Spleen (tissue), 11 donors: ENCODE measurements at regions not wholly inside any gene's neighbourhood (a gene's known extent, or its start where the extent isn't known, plus 50 kb on each side); places are given as distances from the start of the nearest gene placed in this dataset.
A peak's percentile ranks its signal among the peaks of the same experiment; 100 is the strongest.

Source experiments
- DNase-seq: peaks from one replicate; pipeline ENCODE4 v3.0.0-alpha.2; 2020
- H3K27ac ChIP-seq, 8 donors: fragments of 200-600 bp; sonication (generic) in 7 of 8; 1 replicate in 4 of 8; 2 replicates in 4 of 8; pipeline versions ENCODE4 v1.5.0 to v1.8.0; 2016 to 2021; ENCODE audit warnings: inconsistent platforms in 4 of 8, mild to moderate bottlenecking in 4 of 8, moderate library complexity in 1 of 8
- H3K27me3 ChIP-seq, 7 donors: fragments of 200-600 bp; sonication (generic) in 6 of 7; replicated peaks in 1 of 7; 1 replicate in 4 of 7; 2 replicates in 3 of 7; pipeline versions ENCODE4 v1.5.0 to v1.8.0; 2016 to 2021; ENCODE audit warnings: inconsistent platforms in 3 of 7, mild to moderate bottlenecking in 1 of 7
- H3K36me3 ChIP-seq, 6 donors: fragments of 200-600 bp; sonication (generic) in 5 of 6; 1 replicate in 4 of 6; 2 replicates in 2 of 6; pipeline versions ENCODE4 v1.5.0 to v1.8.0; 2016 to 2021; ENCODE audit warnings: inconsistent platforms in 2 of 6
- H3K4me1 ChIP-seq, 6 donors: fragments of 200-600 bp; sonication (generic) in 5 of 6; 1 replicate in 3 of 6; 2 replicates in 3 of 6; pipeline versions ENCODE4 v1.5.0 to v1.8.0; 2016 to 2021; ENCODE audit warnings: inconsistent platforms in 3 of 6
- H3K4me3 ChIP-seq, 8 donors: fragments of 200-600 bp; sonication (generic) in 7 of 8; 1 replicate in 4 of 8; 2 replicates in 4 of 8; pipeline versions ENCODE4 v1.5.0 to v1.8.0; 2016 to 2021; ENCODE audit warnings: inconsistent platforms in 4 of 8, mild to moderate bottlenecking in 4 of 8, moderate library complexity in 2 of 8
- H3K9me3 ChIP-seq, 8 donors: fragments of 200-600 bp; sonication (generic) in 7 of 8; 1 replicate in 4 of 8; 2 replicates in 4 of 8; pipeline versions ENCODE4 v1.5.0 to v1.8.0; 2016 to 2021; ENCODE audit warnings: inconsistent platforms in 4 of 8
- CTCF ChIP-seq, 11 experiments: fragments of 200-600 bp in 7 of 11; fragments of 450-650 bp in 4 of 11; sonication (generic) in 4 of 11; IDR thresholded peaks in 8 of 11; conservative IDR thresholded peaks in 3 of 11; 1 replicate in 7 of 11; 2 replicates in 4 of 11; pipeline versions ENCODE4 v1.4.0 to v1.8.0; 2016 to 2021; ENCODE audit warnings: antibody characterized with exemption in 11 of 11, inconsistent platforms in 4 of 11, mild to moderate bottlenecking in 1 of 11
- POLR2A ChIP-seq, 3 donors: fragments of 450-650 bp; IDR thresholded peaks; one replicate each; pipeline ENCODE4 v1.5.1; 2017; ENCODE audit warnings: antibody characterized with exemption in 3 of 3, mild to moderate bottlenecking in 1 of 3
- POLR2AphosphoS5 ChIP-seq, 3 donors: sonication (generic); formaldehyde crosslinking; IDR thresholded peaks; one replicate each; pipeline ENCODE4 v1.5.1; 2017; ENCODE audit warnings: antibody characterized with exemption in 3 of 3
- WGBS, 5 donors: extraction: QIAGEN DNeasy Blood & Tissue Kit in 3 of 5; methylation state at CpG; one replicate each; pipeline versions ENCODE4 v1.1.5 to v1.1.7; 2013 to 2018; 5-methylcytosine and 5-hydroxymethylcytosine counted together
- intact Hi-C: fragments of 100-400 bp; cut with DNase I; formaldehyde crosslinking; loops from one replicate; pipeline ENCODE4 v1.15.0; 2023; ENCODE audit warnings: low total_unique reads
- donor health status: healthy with polysubstance abuse.
- donor health status: DM: no; HTN: no; CAD: no; lungs with moderate emphysema.
- donor health status: DM: no; HTN: no; CAD: no.
- donor health status: Bipolar disorder and iron deficiency.
- donor health status: healthy.
- donor health status: DM: no; HTN: no; CAD: no.
- donor health status: DM: yes; HTN: yes; CAD: no.

GRCh38 chr7:115680921-115681320 is 349.6 kb downstream of the TFEC start:
- H3K9me3 ChIP-seq = no peaks in the 10 kb centered on the region
- no peaks in the 10 kb centered on the region for H3K27me3 ChIP-seq

GRCh38 chr7:115679976-115680375 is 350.6 kb downstream of the TFEC start:
- H3K4me1 ChIP-seq = no peaks in the 10 kb centered on the region
- 12 to 35% (median 21%) methylated on average over 2 of the region's 2 CpGs for WGBS, 5 donors
- no peak for DNase-seq
- no peak for TF ChIP-seq POLR2A (IDR thresholded peaks at IDR 0.05)
- TF ChIP-seq CTCF (IDR thresholded peaks at IDR 0.05 in 8 of 11, conservative IDR thresholded peaks at IDR 0.05 in 3 of 11) = peak in 2 of 11 experiments; percentile 17 to 24
- H3K27ac ChIP-seq = no peak overlapping the region
- H3K36me3 ChIP-seq = no peaks in the 10 kb centered on the region
- no peak overlapping the region for H3K4me3 ChIP-seq
- intact Hi-C loops = no loop called here
- no peaks in the 10 kb centered on the region for H3K9me3 ChIP-seq
- no peaks in the 10 kb centered on the region for H3K27me3 ChIP-seq

More at GRCh38 chr7:115680921-115681320, 349.6 kb downstream of the TFEC start:
- TF ChIP-seq CTCF (IDR thresholded peaks at IDR 0.05 in 8 of 11, conservative IDR thresholded peaks at IDR 0.05 in 3 of 11) (no peak), POLR2AphosphoS5 (IDR thresholded peaks at IDR 0.05) (no peak), POLR2A (IDR thresholded peaks at IDR 0.05) (no peak)
- no peak overlapping the region for H3K27ac ChIP-seq
- H3K36me3 ChIP-seq = no peaks in the 10 kb centered on the region
- no peak for DNase-seq
- no peaks in the 10 kb centered on the region for H3K4me1 ChIP-seq
- H3K4me3 ChIP-seq = no peak overlapping the region
- intact Hi-C loops = no loop called here
- 85 to 91% (median 88%) methylated on average over 3 of the region's 3 CpGs for WGBS, 5 donors

DNA sequence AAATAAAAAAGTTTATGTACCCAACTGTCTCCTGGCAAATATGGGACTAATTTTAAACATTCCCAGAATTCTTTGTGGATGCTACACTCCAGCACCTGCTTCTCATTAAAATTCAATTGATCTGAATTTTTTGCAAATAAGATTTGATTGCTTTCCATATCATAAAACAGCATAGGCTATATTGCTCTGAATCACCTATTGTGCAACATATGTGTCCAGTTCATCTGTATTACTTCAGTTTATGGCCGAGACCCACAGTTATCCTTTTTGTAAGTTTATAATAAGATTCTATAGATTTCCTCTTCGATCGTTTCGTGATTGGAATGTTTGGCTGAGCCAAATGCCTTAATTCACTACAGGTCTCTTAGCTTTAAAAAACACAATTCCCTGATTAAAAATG is 351.1 kb downstream of the TFEC start:
- intact Hi-C loops = no loop called here
- H3K4me3 ChIP-seq = no peak overlapping the region
- H3K36me3 ChIP-seq = no peaks in the 10 kb centered on the region
- H3K27ac ChIP-seq = no peak overlapping the region
- DNase-seq = no peak
- no peaks in the 10 kb centered on the region for H3K9me3 ChIP-seq
- TF ChIP-seq POLR2A (IDR thresholded peaks at IDR 0.05) (no peak), POLR2AphosphoS5 (IDR thresholded peaks at IDR 0.05) (no peak), CTCF (IDR thresholded peaks at IDR 0.05 in 8 of 11, conservative IDR thresholded peaks at IDR 0.05 in 3 of 11) (no peak)
- no peaks in the 10 kb centered on the region for H3K4me1 ChIP-seq
- H3K27me3 ChIP-seq = no peaks in the 10 kb centered on the region
- 91 to 97% (median 95%) methylated on average over 4 of the region's 4 CpGs for WGBS, 5 donors

DNA sequence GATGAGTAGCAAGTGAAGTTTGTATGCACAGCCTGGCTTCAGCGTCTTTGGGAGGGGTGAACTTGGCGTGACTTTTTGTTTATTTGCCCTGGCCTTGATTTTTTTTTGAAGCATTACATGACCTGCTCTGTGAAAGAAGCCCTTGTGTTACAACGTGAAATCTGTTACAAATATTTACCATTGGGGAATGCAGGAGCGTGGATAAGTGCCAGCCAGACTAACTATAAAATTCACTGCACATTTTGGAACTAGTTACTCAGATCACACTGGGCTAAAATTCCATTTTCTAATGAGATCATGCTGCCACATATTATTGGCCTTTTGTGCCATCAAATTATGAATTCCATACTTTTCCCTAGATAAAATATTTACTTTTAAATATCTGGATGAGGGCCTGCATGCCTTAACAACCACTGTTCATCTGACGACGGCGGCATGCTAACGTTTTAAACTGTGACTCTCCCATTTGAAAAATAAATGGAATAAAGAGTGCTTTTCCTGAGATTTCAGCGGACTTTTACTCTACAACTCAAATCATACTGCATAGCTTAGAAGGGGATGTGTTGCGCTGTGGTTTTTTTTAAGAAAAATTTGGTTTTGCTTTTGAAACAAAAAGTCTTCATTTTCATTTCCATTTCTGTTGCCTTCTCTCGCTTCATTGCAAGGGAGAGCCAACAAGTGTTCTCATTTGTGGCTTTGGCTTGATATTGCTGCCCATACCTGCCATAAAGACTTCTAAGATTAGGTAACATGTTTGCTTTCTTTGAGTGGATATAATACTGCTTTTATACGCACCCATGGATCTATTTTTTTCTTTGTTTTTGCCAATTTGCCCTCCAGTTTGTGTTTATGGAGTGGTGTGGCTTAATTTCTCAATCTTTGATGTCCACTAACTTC is 352.2 kb downstream of the TFEC start:
- H3K36me3 ChIP-seq = no peaks in the 10 kb centered on the region
- intact Hi-C loops = no loop called here
- H3K27ac ChIP-seq = no peak overlapping the region
- no peaks in the 10 kb centered on the region for H3K27me3 ChIP-seq
- TF ChIP-seq POLR2A (IDR thresholded peaks at IDR 0.05) (no peak), POLR2AphosphoS5 (IDR thresholded peaks at IDR 0.05) (no peak), CTCF (IDR thresholded peaks at IDR 0.05 in 8 of 11, conservative IDR thresholded peaks at IDR 0.05 in 3 of 11) (no peak)
- 72 to 83% (median 83%) methylated on average over 12 of the region's 12 CpGs for WGBS, 5 donors
- no peak overlapping the region for H3K4me3 ChIP-seq
- no peaks in the 10 kb centered on the region for H3K9me3 ChIP-seq
- DNase-seq = no peak
- no peaks in the 10 kb centered on the region for H3K4me1 ChIP-seq
